GM12875 (cell line): ENCODE measurements at regions not wholly inside any gene's neighbourhood (a gene's known extent, or its start where the extent isn't known, plus 50 kb on each side); places are given as distances from the start of the nearest gene placed in this dataset.

Experiments
- H3K4me3 ChIP-seq: one replicate; pipeline ENCODE4 v1.5.1; 2011; ENCODE audit warnings: low read depth, low read length, control low read depth
- CTCF ChIP-seq: IDR thresholded peaks from 2 replicates; pipeline ENCODE4 v1.5.1; 2011; ENCODE audit warnings: low read depth, mild to moderate bottlenecking, control low read depth, inconsistent platforms, low read length, moderate library complexity, borderline replicate concordance; ENCODE audit not compliant: insufficient read depth

GRCh38 chr14:53350866-53351265 lies 197.7 kb upstream of the DDHD1 start:
- TF ChIP-seq CTCF = no peak
- H3K4me3 ChIP-seq = no peak overlapping the region

- no peak for TF ChIP-seq CTCF
- no peak overlapping the region for H3K4me3 ChIP-seq
Observed at GRCh38 chr14:53350429-53350828, 197.3 kb upstream of the DDHD1 start.

GRCh38 chr14:53346988-53347387 lies 193.9 kb upstream of the DDHD1 start:
- H3K4me3 ChIP-seq = no peak overlapping the region
- no peak for TF ChIP-seq CTCF

GRCh38 chr14:53341324-53341723 lies 188.2 kb upstream of the DDHD1 start:
- no peak overlapping the region for H3K4me3 ChIP-seq
- TF ChIP-seq CTCF = no peak

GRCh38 chr14:53338192-53338591 lies 185.1 kb upstream of the DDHD1 start:
- no peak for TF ChIP-seq CTCF
- H3K4me3 ChIP-seq = no peak overlapping the region

GRCh38 chr14:53336729-53337128 lies 183.6 kb upstream of the DDHD1 start:
- TF ChIP-seq CTCF = no peak
- H3K4me3 ChIP-seq = no peak overlapping the region

- no peak overlapping the region for H3K4me3 ChIP-seq
- no peak for TF ChIP-seq CTCF
Observed at GRCh38 chr14:53333809-53334208, 180.7 kb upstream of the DDHD1 start.
